Endometrial microvascular endothelial cells (primary cell): ENCODE measurements at regions not wholly inside any gene's neighbourhood (a gene's known extent, or its start where the extent isn't known, plus 50 kb on each side); places are given as distances from the start of the nearest gene placed in this dataset.

Experiments used
- in situ Hi-C: cut with HindIII; loops from 2 replicates; pipeline ENCODE4 v1.10.0; 2017; ENCODE audit warnings: low sequenced_read_pairs, low pct_unique_long_range_greater_than_20kb; ENCODE audit errors: inconsistent ontology term

DNA sequence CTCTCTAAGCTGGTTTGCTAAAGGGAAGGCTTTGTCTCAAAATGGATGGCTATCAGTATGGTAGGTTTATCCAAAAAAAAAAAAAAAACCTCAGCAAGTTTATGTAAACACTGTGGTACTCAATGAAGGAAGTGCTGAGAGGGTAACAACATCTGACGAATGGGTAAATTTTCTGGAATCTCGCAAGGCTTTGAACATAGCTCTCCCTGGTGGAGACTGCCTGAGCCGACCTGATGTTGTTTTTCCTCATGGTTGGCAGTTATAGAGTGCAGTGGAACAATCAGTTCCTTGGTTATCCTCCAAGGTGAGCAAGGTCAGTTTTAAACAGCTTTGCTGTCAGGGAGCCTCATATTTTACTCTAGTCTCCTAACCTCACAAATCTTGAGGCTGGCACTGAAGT lies 94.6 kb downstream of the ZPLD1 start:
- in situ Hi-C loops, result loop anchor here (25.0 kb wide), 1 partner anchor 717 kb away; no protein-coding TSS in a partner anchor

DNA sequence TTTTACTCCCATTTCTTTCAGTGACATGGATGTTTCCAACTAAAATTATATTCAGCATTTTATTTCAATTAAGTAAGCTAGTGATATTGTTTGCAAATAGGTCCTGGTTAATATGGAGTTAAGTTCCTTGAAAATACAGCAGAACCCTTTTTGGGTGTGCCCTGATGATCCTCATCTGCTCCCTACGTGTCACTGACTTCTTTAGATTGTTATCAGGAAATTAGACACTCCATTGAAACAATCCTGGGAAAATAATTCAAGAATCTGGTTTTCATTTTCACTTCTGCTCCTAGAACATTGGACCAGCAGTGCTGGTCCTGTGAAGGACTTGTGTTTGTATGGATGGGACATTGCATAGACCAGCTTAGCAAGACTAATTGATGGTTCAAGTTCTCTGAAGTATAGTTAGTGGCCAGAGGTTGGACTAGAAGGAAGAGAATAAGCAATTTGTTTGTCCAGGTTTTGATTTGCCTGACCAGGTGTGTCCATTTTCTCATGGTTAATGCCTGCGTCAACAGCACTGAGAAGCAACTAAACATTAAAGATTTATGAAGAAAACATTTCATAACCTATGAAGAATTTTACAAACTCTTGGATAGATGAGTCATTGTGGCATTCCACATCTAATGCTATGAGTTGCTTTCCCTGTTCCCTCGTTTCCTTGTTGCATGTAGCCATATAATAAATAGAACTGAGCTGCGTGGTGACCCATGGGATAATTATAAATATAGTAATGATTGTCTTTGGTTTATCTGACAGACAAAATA lies 95.8 kb downstream of the ZPLD1 start:
- in situ Hi-C loops, result loop anchor here (25.0 kb wide), 1 partner anchor 718 kb away; no protein-coding TSS in a partner anchor

DNA sequence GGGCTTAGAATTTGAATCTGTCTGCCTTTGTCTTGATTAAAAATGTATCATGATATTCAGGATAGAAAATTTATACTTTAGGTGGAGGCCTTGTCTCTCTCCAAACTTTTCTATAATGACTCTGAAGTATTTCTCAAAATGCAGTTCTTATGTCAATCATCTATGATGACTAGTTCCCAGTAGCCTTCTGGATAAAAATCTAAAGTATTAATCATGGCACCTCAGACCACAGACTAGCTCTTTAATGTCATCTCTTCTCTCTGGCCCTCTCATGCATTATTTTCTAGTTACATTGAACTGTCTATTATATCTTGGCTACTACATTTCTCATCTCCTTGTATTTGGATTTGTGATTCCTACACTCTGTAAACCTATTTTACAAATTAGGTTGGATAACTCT lies 96.9 kb downstream of the ZPLD1 start:
- in situ Hi-C loops, result loop anchor here (25.0 kb wide), 1 partner anchor 719 kb away; no protein-coding TSS in a partner anchor

DNA sequence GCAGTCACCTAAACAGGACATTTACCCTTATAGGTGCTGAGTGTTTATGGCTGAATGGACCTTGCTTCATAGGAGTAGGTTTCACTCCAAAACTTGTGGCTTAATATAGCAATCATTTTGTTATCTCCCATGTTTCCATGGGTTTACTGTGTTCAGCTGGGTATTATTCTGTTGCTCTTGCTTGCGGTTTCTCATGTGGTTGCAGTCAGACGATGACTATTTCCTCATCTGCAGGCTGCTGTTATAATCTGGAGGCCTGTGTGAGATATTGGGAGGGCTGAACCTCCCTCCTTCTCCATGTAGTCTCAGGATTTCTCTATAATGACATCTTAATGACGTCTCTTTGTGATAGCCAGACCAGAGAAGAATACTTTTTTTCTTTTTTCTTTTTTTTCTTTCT lies 98.1 kb downstream of the ZPLD1 start:
- in situ Hi-C loops, result loop anchor here (25.0 kb wide), 1 partner anchor 721 kb away; no protein-coding TSS in a partner anchor

DNA sequence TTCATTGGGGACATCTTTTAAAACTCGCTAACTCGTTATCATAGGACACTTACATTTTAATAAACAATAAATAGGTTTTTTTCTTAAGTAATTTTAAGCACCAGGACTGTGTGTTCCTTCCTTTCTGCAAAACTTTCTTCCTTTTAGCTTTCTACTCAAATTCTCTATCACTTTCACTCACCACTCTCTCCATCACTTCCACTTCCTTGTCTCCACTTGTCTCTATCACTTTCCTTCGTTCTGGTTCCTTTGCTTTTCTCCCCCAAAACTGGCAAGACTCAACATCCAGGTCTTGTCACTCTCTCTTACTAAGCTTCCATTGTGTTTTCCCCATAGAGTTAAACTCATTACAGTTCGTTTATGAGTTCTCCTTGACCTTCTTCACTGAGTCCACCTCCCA lies 99.0 kb downstream of the ZPLD1 start:
- in situ Hi-C loops, result loop anchor here (25.0 kb wide), 1 partner anchor 721 kb away; no protein-coding TSS in a partner anchor

DNA sequence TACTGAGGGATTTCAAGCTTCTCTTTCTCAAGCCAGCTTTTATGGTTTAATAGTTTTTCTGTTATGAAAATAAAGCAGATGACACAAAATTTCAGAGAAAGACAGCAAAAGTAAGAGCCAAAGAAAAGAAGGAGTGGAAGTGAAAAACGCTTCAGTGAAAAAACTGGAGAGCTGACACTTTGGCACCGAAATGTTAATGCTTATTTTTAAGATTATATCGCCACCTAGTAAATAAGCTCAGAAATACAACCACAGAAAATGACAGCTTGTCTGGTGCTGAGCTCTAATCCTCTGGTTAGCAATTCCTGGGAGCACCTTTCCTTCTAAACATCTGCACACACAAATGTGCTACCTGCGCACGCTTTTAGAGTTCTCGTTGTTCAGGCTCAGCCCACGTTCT lies 101.6 kb downstream of the ZPLD1 start:
- in situ Hi-C loops, result loop anchor here (25.0 kb wide), 1 partner anchor 724 kb away; no protein-coding TSS in a partner anchor

DNA sequence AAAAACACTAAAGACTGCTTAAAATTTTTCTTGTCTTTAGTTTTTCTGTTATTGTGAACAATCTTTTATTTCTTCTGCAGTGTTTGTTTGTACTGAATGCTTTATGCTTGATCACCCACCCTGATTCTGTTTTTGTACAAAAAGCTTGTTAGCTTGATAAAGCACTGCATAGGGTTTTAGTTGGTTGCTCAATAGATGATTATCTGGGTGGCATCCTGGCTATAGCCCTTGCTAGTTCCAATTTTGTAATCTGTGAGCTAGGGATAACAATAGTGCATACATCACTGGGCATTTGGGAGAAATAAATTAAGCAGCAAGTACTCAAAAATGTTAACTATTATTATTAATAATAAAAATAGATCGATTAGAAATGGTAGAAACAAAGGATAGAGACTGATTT lies 102.3 kb downstream of the ZPLD1 start:
- in situ Hi-C loops, result loop anchor here (25.0 kb wide), 1 partner anchor 725 kb away; no protein-coding TSS in a partner anchor

DNA sequence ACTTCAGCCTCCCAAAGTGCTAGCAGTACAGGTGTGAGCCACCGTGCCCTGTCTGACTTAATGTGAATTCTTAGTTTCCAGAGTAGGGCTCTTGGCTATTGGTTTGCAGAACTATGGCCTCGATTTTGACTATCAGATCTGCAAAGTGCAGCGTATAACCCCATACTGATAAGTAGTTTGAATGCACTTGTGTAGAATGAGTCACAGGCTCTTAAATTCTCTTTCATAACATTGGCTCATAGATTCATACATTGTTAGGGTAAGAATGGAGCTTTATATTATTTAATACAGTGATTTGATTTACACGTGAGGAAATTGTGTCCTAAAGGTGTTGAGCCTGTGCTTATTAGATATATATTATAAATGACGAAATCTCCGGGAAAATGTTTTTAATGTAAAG lies 109.9 kb downstream of the ZPLD1 start:
- in situ Hi-C loops, result loop anchor here (25.0 kb wide), 1 partner anchor 732 kb away; no protein-coding TSS in a partner anchor

DNA sequence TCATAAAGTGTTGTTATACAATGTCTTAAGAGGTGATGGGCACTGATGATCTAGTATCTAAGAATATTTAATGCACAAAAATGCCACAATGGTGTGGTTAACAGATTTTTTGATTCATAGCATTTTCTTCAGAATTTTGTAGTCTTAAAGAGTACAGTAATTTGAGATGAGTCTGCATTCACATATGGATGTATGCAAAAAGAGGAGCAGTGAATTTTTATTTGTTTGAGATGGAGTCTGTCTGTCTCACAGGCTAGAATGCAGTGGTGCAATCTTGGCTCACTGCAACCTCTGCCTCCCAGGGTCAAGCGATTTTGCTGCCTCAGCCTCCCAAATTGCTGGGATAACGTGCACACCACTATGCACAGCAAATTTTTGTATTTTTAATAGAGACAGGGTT lies 110.5 kb downstream of the ZPLD1 start:
- in situ Hi-C loops, result loop anchor here (25.0 kb wide), 1 partner anchor 733 kb away; no protein-coding TSS in a partner anchor

DNA sequence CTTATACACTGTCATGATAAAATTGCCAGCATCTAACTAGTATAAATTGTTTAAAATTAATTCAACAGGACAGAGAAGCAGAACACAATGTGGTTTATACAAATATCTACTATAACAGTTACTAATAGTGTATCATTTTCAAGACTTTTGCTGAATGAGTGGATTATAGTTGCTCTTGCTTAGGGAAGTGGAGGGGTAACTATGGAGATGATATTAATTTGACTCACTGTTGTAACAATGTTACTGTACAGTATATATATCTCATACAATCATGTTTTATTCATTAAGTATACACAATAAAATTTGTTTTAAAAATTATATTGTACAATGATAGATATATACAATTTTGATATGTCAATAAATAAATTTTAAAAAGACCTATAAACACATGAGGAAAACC lies 119.1 kb downstream of the ZPLD1 start:
- in situ Hi-C loops, result no loop called here

DNA sequence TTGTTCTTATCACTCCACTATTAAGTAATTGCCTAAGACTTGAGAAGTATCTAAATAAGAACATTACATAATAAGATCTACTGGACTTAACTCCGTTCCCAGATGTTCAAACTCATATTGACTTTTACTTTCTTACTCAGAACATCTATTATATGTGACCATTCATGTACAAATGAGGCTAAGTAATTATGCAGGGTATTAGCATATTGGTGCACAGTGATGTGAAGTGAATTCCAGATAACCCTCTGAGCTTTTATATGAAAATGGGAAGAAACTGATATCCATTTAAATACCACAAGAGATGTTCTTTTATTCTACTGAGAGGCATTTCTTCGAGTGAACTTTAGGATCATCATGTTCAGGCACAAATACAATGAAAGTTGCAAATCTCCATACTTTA lies 135.7 kb downstream of the ZPLD1 start:
- in situ Hi-C loops, result no loop called here

DNA sequence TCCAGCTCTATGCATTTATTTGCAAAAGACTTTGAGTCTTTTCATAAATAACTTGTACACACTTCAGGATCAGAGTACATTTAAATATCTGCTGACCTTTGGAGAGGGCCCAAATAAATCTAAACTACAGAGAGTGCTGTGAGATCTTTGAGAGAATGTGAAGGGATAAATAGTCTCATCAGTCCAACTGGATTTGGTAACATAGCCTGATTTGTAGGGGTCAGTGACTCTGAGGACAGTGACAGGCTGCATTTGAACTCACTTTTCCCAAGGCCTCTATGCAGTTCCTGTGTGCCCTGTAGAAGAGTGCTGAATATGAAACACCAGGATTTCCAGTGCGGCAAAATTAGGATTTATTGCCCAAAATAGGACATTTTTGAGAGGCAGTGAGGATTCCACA lies 136.2 kb downstream of the ZPLD1 start:
- in situ Hi-C loops, result no loop called here

DNA sequence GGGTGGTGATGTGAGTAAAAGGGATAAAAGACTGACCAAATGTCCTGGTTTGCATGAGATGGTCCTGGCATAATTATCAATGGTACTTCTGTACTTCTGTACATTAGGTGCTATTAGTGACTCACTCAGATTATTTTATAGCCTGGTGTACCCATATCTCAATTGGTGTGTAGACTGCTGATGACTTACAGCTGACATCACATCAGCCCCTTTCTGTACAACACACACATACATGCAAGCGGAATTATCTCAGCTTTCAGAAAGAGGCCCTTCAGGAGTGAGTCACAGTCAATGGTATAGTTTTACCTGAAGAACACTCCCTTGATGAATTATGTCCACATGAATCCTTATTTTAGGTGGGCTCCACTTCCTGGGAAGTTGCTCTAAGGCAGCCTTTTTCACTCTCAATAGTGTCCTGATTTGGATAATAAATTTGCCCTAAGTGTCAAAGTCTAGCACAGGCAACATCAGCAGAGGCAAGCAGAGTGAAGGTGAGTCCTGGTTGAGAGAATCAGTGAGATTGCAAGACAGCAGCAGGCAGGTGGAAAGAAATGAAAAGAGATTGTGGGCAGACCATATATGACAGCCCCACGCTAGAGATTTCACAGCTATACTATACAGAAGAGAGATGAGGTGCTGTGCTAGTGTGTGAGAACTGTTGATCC lies 137.0 kb downstream of the ZPLD1 start:
- in situ Hi-C loops, result no loop called here

DNA sequence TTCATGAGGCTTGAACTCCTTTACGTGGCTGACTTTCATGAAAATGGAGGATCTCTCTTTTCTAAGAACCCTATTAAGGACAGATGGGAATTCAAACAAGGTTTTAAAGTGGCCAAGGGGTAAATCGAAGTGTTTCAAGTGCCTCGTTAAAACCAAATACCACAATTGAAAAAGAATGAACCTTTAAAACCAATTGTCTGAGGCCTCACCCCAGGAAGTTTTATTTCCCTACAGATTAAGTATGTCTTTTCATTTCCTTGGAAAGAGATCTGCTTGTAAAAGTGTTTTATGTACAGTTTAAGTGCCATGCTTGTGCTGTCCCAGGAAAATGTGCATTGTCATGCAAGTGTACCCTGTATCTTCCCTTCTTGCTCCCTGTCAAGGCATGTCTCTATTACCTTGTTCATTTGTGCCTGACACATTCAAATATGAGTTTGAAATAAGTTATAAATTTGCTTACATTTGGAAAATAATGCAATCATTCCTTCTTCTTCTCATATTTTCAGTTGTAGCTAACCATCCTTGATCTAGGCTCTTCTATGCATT lies 138.7 kb downstream of the ZPLD1 start:
- in situ Hi-C loops, result no loop called here

DNA sequence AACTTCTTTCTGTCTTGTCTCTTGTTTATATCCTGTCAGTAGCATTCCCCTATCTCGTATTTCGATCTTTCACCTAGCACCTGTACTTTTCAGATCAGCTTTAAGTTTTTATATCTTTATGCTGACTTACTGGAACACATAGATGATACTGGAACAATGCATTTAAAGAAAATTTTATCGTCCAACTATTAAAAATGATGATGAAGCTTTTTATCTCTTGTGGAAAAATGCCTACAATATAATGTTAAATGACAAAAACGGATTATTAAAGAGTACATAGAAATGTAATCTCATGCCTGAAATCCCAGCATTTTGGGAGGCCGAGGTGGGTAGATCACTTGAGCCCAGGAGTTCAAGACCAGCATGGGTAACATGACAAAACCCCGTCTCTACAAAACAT lies 139.5 kb downstream of the ZPLD1 start:
- in situ Hi-C loops, result no loop called here

DNA sequence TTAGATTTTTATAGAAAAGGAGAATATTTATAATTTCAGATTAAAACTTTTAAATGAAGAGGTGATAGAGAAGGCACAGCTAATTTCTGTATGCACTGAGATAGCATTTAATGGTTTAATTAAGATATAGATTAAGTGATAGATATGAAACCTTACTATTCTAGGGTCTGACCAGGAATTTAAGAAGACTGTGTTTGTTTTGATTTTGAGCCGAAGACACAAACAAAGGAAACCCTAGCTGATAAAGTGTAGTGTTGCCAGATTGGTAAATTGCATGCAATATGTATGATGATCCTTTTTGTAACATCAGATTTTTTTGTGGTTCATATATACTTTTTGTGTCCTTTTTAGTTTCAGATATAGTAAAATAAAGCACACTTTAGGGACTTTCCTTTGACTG lies 141.8 kb downstream of the ZPLD1 start:
- in situ Hi-C loops, result no loop called here

DNA sequence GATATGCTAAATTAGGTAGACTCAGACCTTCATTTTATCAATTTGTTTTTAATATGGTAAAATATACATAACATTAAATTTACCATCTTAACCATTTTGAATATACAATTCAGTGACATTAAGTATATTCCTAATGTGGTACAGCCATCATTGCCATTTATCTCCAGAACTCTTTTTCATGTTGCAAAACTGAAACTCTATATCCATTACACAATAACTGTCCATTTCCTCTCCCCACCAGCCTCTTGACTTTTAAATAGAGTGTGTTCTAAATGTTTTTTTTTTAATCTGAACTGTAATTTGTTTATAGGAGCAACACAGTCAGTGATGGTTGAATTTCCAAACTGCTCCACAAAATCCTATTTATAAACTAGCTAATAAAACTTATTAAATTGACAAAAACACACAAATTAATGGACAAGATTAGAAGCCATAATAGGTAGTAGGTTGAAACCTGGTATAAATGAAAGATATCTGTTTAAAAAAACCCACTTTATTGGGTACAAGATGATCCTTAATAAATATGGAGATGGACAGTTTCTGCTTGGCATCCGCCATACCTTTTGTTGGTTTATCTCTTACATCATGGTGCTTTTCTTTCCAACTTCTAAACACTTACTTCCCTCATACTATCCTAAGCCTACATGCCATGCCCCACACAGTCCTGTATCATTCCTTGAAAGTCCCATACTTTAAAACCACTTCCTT lies 142.4 kb downstream of the ZPLD1 start:
- in situ Hi-C loops, result no loop called here

DNA sequence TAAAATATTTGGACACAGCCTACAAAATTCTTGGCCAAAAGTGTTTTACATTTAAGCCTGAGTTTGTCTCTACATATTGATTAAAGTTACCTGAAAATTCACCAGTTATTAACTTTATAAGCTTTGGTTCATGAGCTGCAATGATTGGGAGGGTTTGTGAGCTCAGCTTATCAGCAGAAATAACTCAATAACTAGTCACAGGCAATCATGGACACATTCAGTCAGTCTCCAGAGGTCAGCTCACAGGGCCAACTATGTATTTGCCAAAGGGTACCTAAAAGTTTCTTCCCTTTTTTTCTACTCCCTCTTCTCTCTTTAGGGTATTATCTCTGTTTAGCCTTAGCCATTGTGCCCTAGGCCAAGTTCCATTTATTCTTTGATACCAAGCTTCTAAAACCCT lies 145.9 kb downstream of the ZPLD1 start:
- in situ Hi-C loops, result no loop called here

DNA sequence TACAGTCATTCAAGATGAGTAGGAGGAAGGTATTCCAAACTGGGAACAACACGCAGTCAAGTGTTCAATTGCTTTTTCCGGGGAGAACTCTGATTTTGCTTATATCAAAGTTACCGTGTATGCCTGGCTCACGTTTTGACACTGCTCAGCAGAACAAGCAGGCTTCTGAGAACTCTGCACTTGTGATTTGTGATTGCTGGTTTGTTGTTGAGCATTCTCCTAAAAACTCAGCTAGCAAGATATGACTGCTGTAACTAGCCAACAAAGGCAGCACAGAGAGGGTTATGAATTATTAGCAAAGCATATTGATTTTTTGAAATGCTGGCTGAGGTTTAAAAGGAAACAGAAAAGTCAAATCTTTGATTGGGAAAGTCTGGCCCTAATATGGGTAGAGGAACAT lies 151.7 kb downstream of the ZPLD1 start:
- in situ Hi-C loops, result no loop called here
